ENCODE measurements at regions not wholly inside any gene's neighbourhood (a gene's known extent, or its start where the extent isn't known, plus 50 kb on each side); places are given as distances from the start of the nearest gene placed in this dataset.

GRCh38 chr1:239617731-239618130 is 231.4 kb downstream of the CHRM3 start:
- no peak for TF ChIP-seq ZNF114 (CRISPR knock-in tag; IDR thresholded peaks at IDR 0.05)
- no peak for TF ChIP-seq POLR2AphosphoS5 (IDR thresholded peaks at IDR 0.05; ENCODE audit: low read depth)
- TF ChIP-seq EZH2phosphoT487 (IDR thresholded peaks at IDR 0.05; ENCODE audit: unreplicated experiment) = no peak
- TF ChIP-seq CTCF (conservative IDR thresholded peaks at IDR 0.05; ENCODE audit: low read depth in 2 of 2) = no peak
- no peak for TF ChIP-seq REST (IDR thresholded peaks at IDR 0.05; ENCODE audit: unreplicated experiment)
- TF ChIP-seq JUNB (IDR thresholded peaks at IDR 0.05; ENCODE audit: unreplicated experiment) = no peak
- no peak for TF ChIP-seq STAT1 (IDR thresholded peaks at IDR 0.05; ENCODE audit: unreplicated experiment)
- TF ChIP-seq ETS1 (IDR thresholded peaks at IDR 0.05) = no peak
- no peak for TF ChIP-seq EZH2 (IDR thresholded peaks at IDR 0.05; ENCODE audit: low read depth, unreplicated experiment)
- TF ChIP-seq CREB1 (CRISPR knock-in tag; IDR thresholded peaks at IDR 0.05; ENCODE audit: low read depth) = no peak
- TF ChIP-seq NANOG (IDR thresholded peaks at IDR 0.05; ENCODE audit: borderline replicate concordance) = no peak
- TF ChIP-seq ZNF331 (CRISPR knock-in tag; IDR thresholded peaks at IDR 0.05; ENCODE audit: low read depth) = no peak
- no peak for TF ChIP-seq ZNF462 (CRISPR knock-in tag; IDR thresholded peaks at IDR 0.05)
- Histone ChIP-seq H3K9me2 (ENCODE audit: insufficient read depth) (0 out of 2 replicates have a peak, but pooled peaks cover 5% of the 10 kb centered on the region), H3K36me3 (ENCODE audit: insufficient read depth) (no peaks in the 10 kb centered on the region), H3K4me1 (ENCODE audit: insufficient read depth) (no peaks in the 10 kb centered on the region), H2AFZ (no peak overlapping the region), H4K20me1 (replicated peaks; ENCODE audit: insufficient read depth) (no peaks in the 10 kb centered on the region), H3K4me3 (no peak overlapping the region), H3K27ac (ENCODE audit: low read depth) (no peak overlapping the region), H3F3A (replicated peaks; ENCODE audit: low read depth) (no peaks in the 10 kb centered on the region), H3K79me2 (replicated peaks; ENCODE audit: insufficient read depth) (no peaks in the 10 kb centered on the region), H3K27me3 (ENCODE audit: insufficient read depth) (no peaks in the 10 kb centered on the region), H3K4me2 (no peak overlapping the region)
- H3K9me3 Mint-ChIP-seq = peaks cover 5% of the 10 kb centered on the region
- peaks cover 11% of the 10 kb centered on the region; the same call in 2 of the 3 replicates for H3K36me3 Mint-ChIP-seq (ENCODE audit: low read depth)
- H3K4me3 Mint-ChIP-seq = no peak overlapping the region
- H3K4me1 Mint-ChIP-seq = peaks cover 4% of the 10 kb centered on the region; the same call in 1 of the 3 replicates
- no peak for ATAC-seq
- H3K27me3 Mint-ChIP-seq (ENCODE audit: insufficient read depth, low read depth, poor library complexity) = peaks cover 2% of the 10 kb centered on the region
- H3K27ac Mint-ChIP-seq = no peak overlapping the region
- no peak for DNase-seq (ENCODE audit: low spot score)

Measured in GM23338 (cell line).